HCT116 (cell line): ENCODE measurements at regions not wholly inside any gene's neighbourhood (a gene's known extent, or its start where the extent isn't known, plus 50 kb on each side); places are given as distances from the start of the nearest gene placed in this dataset.

Experiments
- ATF3 ChIP-seq: IDR thresholded peaks from 2 replicates; pipeline ENCODE4 v1.6.1; 2012
- CEBPB ChIP-seq: IDR thresholded peaks from 2 replicates; pipeline ENCODE4 v1.6.1; 2012; ENCODE audit warnings: low read depth
- CTCF ChIP-seq, 3 experiments: fragments of 200-600 bp in 1 of 3; sonication (generic) in 1 of 3; IDR thresholded peaks in 2 of 3; conservative IDR thresholded peaks in 1 of 3; 2 replicates each; pipeline ENCODE4 v1.5.1; 2012 to 2017; ENCODE audit warnings: low read depth in 2 of 3, low read length in 2 of 3, antibody characterized with exemption in 1 of 3, borderline replicate concordance in 1 of 3, control low read depth in 1 of 3, mild to moderate bottlenecking in 1 of 3, mixed read lengths in 1 of 3, mixed run types in 1 of 3, moderate library complexity in 1 of 3; ENCODE audit not compliant: insufficient read depth in 1 of 3
- EZH2 ChIP-seq: fragments of 200-600 bp; sonication (generic); IDR thresholded peaks from 2 replicates; pipeline ENCODE4 v1.6.1; 2017; ENCODE audit warnings: antibody characterized with exemption, mixed run types
- EZH2phosphoT487 ChIP-seq: fragments of 200-600 bp; IDR thresholded peaks from 2 replicates; pipeline ENCODE4 v1.6.1; 2018; ENCODE audit warnings: antibody characterized with exemption, borderline replicate concordance
- FOSL1 ChIP-seq: IDR thresholded peaks from 2 replicates; pipeline ENCODE4 v1.6.1; 2012; ENCODE audit warnings: low read depth
- JUND ChIP-seq: IDR thresholded peaks from 2 replicates; pipeline ENCODE4 v1.6.1; 2012
- MAX ChIP-seq: IDR thresholded peaks from 2 replicates; pipeline ENCODE4 v1.6.1; 2012
- POLR2A ChIP-seq: IDR thresholded peaks from 2 replicates; pipeline ENCODE4 v1.7.0; 2011; ENCODE audit warnings: borderline replicate concordance; ENCODE audit not compliant: insufficient read depth, insufficient read length; ENCODE audit errors: extremely low read depth
- POLR2AphosphoS5 ChIP-seq: IDR thresholded peaks from 2 replicates; pipeline ENCODE4 v1.6.1; 2011; ENCODE audit warnings: mild to moderate bottlenecking, low read depth, low read length, moderate library complexity
- RAD21 ChIP-seq: IDR thresholded peaks from 2 replicates; pipeline ENCODE4 v1.6.1; 2012; ENCODE audit warnings: low read depth, mild to moderate bottlenecking
- SIN3A ChIP-seq: IDR thresholded peaks from 2 replicates; pipeline ENCODE4 v1.6.1; 2012; ENCODE audit warnings: low read depth
- YY1 ChIP-seq: IDR thresholded peaks from 2 replicates; pipeline ENCODE4 v1.6.1; 2011; ENCODE audit warnings: low read length, low read depth, moderate library complexity, mild to moderate bottlenecking; ENCODE audit not compliant: insufficient replicate concordance; ENCODE audit errors: extremely low read depth
- ZFX ChIP-seq: fragments of 450-650 bp; IDR thresholded peaks from 2 replicates; pipeline ENCODE4 v1.6.1; 2017

- no peak for TF ChIP-seq YY1
- TF ChIP-seq EZH2: no peak
- TF ChIP-seq CTCF (IDR thresholded peaks at IDR 0.05 in 2 of 3, conservative IDR thresholded peaks at IDR 0.05 in 1 of 3; ENCODE audit: borderline replicate concordance in 1 of 3, insufficient read depth in 1 of 3, low read depth in 2 of 3, low read length in 2 of 3): no peak
- TF ChIP-seq CEBPB: no peak
- TF ChIP-seq MAX: no peak
- TF ChIP-seq POLR2AphosphoS5: no peak
- TF ChIP-seq FOSL1: no peak
- TF ChIP-seq EZH2phosphoT487: no peak
- no peak for TF ChIP-seq RAD21
- TF ChIP-seq JUND: no peak
- no peak for TF ChIP-seq SIN3A
- TF ChIP-seq POLR2A: no peak
- TF ChIP-seq ATF3: no peak
- no peak for TF ChIP-seq ZFX
Observed at GRCh38 chr17:71398025-71398424, 722.8 kb upstream of the SOX9 start.
